GM21447 (cell line): ENCODE measurements at regions not wholly inside any gene's neighbourhood (a gene's known extent, or its start where the extent isn't known, plus 50 kb on each side); places are given as distances from the start of the nearest gene placed in this dataset.
A peak's percentile ranks its signal among the peaks of the same experiment; 100 is the strongest.

Experiments used
- ATAC-seq: cut with Tn5 transposase; IDR thresholded peaks from one replicate; pipeline ENCODE4 v1.9.1; 2021; ENCODE audit not compliant: unreplicated experiment

DNA sequence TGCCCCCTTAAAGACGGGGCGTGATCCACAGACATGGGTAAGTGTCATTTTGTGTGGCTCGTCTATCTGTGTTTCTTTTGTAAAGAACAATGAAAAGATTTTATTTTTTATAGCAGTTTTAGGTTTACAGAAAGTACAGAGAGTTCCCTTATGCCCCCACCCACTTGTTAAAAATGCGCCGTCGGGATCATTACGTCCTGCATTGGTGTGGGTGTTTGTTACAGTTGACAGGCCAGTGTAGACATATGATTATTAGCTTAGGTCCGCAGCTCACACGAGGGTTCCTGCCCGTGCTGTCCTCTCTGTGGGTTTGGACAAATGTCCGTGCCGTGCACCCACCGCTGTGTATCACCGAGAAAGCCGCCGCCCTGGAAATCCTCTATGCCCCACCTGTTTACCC, 50.5 kb downstream of the RGS12 start:
- no peak for ATAC-seq

DNA sequence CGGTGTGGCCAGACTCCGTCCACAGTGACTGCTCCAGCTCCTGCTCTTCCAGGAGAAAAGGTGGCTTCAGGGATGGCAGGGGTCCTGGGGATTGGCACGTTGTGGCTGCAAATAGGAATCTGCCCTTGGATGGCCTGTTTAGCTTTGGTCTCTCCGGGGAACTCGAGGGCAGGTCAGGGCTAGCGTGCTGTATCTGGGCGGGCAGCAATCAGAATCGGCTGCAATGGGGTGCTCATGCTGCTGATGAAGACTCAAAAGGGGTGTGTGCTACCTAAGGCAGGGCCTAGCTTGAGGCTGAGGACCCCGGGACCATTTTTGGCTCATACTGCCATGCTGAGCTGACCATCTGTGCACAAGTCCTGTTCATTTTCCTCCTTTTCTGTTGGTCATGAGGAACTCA, 51.3 kb downstream of the RGS12 start:
- no peak for ATAC-seq

DNA sequence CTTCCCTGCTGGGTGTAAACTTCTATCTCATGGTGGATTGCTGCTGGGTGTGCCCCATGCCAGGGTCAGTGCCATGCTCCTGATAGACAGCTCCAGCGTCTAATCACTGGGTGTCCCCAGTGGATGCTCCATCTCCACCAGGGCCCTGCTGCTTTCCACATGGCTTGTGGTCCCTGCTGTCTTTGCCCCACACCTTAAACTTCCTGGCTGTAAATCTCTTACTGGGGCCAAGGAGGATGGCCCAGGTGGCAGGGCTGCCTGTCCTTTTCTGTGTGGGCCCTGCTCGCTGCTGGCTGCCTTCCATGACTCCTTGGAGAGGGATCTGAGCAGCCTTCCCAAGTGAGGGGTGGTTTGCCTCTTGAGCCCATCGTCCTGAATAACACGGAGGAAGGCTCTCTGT, 51.8 kb downstream of the RGS12 start:
- ATAC-seq, result no peak

DNA sequence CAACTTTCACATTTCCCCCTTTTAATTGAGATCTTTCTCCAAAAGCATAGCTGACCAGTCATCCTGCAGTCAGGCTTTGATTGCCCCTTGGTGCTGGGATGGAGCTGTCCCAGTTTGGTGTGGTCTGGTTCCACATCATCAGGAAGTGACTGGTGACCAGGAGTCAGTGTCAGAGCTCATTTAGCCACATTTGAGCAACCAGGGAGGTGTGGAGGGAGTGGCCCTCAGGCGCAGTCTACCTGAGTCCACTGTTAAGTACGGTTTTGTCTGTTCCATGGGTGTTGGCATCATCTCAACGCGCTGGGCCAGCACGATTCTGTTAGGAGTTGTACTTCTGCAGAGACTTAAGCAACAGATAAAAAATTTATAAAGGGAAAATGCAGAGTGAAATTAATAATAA, 52.6 kb downstream of the RGS12 start:
- ATAC-seq, result no peak

DNA sequence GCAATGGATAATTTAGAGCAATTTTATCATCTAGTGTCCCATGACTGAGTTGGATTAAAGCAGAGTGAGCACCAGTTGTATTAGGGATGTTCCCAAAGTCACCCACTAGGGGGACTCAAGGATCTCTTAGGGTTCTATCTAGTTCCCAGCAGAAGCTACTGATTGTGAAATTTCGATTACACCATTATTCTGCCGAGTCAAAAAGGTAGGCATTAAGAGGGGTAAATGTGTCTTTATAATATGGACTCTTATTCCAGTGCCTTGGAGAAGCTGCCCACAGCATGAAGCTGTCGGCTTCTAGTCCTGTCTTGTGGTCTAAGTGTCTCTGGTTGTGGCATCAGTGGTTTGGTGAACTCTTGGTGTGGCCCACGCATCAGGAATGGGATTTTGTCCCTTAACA, 53.3 kb downstream of the RGS12 start:
- ATAC-seq, result no peak

DNA sequence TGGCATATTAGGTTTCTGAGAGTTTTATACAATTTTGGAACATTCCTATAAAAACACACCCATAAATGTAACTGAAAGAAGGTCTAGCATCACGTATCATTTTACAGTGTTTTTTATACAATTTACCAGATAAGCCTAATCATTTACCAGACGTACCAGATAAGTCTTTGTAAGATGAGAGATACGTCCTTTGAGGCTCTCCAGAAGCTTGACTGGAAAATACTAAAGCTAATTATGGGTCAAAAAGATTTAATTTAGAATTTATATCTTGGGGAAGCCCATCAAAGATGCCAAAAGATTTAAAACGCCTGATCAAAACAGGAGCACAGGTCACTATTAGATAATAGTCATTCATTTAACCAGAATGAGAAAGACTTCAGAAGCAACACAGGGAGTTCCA, 55.0 kb downstream of the RGS12 start:
- no peak for ATAC-seq

DNA sequence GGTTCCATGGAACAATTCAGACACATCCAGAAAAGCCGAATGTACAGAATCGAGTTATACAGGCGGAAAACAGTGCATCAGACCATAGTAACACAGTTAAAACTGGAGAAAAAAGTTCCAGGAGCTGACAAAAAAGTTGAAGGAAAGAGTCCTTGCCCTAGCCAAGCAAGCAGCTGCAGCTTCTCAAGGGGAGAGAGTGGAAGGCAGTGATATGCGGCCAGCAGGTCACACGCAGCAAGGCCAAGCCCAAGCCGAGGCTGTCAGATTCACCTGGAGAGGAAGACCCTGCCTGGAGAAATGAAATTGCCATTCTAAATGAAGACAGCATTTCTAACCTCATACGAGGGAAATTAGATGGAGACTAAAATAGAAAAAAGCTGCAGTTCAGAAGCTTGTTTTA, 55.8 kb downstream of the RGS12 start:
- no peak for ATAC-seq

DNA sequence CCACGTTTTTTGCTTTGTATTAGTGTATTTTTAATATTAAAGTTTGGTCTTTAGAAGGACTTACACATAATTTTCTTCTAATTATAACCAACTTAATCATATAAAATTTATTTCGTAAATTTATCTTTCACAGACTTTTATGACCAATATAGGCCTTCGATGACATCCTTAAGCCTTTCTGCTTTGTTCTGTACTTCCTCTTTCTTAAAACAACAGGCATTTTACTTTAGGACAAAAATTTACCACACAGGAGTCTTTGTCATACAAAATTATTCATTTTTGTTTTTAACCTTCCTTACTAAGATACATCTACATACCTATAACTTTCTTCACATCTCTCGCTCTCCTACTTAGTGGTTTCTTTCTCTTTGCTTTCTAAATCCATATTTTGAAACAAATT, 56.3 kb downstream of the RGS12 start:
- no peak for ATAC-seq

DNA sequence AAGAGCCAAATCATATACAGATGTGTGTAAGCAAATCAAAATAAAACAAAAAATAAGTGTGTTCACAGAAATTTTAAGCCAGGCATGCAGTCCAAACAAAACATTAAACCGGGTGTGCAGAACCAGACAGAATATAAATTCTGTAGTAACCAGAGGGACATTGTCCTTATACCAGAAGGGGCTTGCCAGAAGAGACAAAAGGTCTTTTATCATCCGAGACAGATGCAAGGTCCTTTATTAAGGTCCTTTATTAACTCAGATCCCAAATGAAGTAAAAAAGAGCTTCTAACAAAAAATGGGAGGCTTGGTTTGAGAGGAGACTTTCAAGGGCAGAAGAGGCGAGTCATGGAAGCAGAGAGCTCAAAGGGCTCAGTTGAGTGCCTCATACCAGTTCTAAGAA, 59.2 kb downstream of the RGS12 start:
- no peak for ATAC-seq

DNA sequence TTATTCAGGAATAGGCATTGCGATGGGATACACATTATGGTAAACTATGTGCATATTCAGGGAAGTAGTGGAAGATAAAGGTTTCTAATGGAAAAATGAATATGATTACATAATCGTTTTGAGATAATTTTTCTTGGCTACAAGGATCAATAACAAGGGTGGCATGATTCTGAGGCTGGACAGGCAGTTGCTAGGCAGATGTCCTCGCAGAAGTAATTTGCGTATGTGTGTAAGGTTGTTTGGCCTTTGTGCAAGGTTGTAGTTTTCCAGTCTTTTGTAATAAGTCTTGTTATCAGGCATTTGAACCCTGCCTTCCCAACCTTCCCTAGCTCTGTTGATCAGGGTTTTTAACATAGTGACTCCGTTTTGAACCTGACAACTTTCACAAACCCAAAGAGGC, 59.7 kb downstream of the RGS12 start:
- no peak for ATAC-seq

DNA sequence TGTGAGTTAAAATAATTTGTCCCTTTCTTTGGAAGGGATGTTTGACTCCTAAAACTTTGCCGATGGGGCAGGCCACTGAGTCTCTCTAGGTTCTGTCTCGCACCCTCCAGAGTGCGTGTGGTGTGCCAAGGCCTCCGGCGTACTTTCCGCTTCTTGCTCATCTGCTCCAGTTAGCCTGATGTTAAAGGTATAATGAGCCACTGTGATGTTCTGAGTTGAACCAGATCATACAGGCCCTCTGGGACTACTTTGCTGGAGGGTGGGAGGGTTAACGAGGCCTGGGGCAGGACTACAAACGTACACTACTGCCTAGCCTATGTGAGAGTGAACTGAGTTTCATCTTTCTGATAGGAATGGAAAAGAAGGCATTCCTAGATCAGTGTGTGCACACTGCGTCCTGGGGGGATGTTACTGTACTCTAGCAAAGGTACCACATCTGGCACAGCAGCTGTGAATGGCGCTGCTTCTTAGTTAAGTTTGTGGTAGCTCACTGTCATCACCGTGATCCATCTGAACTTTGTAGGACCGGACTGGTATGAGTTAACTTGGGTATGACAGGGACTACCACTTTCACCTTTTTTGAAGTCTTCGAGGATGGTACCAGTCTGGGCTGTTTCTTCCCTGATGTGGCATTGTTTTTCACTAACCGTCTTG, 60.2 kb downstream of the RGS12 start:
- ATAC-seq, result no peak

DNA sequence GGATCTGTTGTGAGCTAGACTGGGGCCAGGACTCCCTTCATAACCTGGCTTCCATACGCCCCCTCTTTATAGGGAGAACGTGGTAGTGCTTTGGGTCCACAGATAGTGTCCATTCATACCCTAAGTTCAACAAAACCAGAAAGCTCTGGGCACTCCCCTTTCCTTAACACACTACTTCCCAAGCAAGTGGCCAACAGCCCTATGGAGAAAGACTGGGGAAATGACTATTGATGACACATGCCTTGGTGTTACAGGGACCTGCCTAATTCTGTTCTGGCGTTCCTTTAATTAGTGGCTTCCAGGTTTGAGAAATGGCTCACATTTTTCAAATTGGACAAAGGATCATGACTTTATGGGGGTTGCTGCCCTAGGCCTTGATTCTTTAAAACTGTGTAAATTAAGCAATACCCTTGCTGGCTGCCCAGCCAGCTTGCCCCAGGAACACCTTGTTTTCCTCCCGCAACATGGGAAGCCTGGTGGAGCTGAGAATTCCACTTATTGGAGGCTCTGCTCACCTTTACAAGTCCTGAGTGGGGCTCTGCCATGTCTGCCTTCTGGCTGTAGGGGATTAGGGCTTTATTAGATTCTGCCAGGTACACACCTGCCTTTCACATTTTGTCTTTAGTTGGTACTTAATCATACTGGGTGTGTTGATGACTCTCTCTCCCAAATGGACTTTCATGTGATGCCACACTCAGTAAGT, 61.1 kb downstream of the RGS12 start:
- no peak for ATAC-seq

DNA sequence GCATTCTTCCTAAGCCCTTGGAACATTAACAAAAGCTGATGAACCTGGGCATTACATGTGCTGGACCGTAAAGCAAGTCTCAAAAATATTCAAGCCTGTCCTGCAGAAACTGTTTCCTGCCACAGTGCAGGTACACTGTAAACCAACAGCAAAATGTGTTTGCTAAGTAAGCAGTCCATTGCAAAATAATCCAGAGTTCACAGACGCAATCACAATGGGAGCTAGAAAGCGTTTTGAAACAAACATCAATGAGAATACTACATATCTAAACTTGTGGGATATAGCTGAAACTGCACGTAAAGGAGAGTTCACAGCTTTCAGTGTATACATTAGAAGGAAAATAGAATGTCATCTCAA, 61.6 kb downstream of the RGS12 start:
- no peak for ATAC-seq

DNA sequence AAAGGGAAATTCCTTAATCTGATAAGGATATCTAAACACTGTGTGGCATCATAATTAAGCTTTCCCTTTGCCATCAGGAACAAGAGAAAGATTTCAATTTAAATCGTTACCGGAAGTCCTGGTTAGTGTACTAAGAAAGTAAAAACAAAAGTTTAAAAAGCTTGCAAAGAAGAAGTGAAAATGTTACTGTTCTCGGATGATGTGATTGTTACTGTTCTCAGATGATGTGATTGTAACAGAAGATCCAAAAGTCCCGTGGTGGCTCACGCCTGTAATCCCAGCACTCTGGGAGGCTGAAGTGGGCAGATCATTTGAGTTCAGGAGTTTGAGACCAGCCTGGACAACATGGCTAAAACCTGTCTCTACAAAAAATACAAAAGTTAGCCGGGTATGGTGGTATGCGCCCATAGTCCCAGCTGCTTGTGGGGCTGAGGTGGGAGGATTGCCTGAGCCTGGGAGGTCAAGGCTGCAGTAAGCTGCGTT, 62.5 kb downstream of the RGS12 start:
- peak; percentile 92 for ATAC-seq

DNA sequence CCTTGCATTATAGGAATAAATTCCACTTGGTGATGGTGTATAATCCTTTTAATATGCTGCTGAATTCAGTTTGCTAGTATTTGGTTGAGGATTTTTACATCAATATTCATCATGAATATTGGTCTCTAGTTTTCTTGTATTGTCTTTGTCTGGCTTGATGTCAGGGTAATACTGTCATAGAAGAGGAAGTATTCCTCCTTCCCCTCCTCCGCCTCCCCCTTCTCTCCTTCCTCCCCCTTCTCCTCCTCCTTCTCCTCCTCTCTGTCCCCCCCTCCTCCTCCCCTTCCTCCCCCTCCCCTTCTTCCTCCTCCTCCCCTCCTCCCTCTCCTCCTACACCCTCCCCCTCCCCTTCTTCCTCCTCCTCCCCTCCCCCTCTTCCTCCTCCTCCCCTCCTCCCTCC, 65.8 kb downstream of the RGS12 start:
- no peak for ATAC-seq

DNA sequence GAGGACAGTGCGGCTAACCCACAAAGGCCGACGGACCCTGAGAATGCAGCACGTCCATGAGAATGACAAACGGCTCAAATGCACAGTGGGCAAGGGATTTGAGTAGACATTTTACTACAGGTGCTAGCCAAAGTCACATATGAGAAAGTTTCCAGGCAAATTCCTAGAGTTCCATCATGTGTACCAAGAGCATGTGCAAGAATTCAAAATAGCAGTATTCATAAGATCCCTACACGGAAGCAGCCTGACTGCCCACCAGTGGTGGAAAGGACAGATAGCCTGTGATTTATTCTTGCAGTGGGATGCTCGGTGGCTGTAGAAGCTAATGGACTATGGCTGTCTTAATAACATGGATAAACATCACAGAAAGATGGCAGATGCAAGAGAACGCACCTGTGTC, 68.0 kb downstream of the RGS12 start:
- ATAC-seq, result no peak

DNA sequence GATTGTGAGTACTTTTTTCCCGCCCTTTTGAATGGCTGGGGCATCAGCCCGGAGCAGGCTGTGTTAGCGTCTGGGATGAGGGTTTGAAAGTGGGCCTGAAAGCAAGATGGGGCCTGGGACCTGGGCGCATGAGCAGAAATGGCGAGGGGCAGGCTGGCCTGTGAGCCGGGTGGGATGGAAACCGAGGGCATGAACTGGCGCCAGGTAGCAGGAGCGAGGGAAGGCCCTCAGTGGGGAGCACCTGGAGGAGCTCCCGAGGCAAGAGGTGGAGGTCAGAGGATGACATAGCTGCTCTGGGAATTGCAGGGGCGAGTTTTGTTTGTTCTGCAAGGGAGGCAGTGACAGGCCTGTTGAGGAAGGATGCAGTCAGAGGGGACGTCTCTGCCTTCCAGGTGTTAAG, 68.6 kb downstream of the RGS12 start:
- ATAC-seq, result no peak

DNA sequence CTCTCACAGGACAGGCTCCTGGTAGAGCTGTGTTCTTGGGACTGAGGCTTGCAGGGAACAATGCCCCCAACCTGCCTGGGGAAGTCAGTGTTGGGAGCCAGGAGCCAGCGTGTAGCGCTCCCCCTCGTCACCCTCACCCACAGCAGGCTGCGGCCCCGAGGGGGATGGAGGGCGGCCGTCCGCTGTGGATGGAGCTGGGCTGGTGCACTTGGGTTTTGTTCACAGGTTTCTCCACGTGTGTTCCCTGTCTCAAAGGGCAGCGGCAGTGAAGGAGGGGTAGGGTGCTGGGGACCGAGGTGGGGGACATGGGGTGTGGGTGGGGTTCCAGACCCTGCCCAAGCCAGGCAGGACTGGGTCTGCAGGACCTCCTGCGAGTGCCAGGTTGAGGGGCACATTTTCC, 69.1 kb downstream of the RGS12 start:
- no peak for ATAC-seq

DNA sequence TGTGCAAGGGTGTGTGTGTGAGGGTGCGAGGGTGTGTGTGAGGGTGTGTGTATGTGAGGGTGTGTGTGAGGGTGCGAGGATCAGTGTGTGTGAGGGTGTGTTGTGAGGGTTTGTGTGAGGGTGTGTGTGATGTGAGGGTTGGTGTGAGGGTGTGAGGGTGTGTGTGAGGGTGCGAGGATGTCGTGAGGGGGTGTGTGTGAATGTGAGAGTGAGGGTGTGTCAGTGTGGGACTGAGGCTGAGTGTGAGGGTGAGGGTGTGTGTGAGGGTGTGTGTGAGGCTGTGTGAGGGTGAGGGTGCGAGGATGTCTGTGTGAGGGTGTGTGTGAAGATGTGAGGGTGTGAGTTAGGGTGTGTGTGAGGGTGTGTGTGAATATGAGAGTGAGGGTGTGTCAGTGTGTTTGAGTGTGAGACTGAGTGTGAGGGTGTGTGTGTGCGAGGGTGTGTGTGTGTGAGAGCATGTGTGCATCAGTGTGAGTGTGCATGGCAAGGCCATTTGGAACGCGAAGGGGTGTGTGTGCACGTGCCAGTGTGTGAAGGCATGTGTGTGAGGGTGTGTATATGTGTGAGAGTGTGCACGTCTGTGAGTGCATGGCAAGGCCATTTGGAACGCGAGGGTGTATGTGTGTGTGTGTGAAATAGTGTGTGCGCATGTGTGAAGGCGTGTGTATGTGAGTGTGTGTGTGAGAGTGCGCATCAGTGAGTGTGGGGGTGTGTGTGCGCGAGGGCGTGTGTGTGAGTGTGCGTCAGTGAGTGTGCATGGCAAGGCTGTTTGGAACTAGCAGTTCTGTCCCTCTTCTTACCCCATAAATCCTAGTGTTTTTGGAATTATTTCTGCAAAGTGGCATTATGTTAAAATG, 69.8 kb downstream of the RGS12 start:
- no peak for ATAC-seq

DNA sequence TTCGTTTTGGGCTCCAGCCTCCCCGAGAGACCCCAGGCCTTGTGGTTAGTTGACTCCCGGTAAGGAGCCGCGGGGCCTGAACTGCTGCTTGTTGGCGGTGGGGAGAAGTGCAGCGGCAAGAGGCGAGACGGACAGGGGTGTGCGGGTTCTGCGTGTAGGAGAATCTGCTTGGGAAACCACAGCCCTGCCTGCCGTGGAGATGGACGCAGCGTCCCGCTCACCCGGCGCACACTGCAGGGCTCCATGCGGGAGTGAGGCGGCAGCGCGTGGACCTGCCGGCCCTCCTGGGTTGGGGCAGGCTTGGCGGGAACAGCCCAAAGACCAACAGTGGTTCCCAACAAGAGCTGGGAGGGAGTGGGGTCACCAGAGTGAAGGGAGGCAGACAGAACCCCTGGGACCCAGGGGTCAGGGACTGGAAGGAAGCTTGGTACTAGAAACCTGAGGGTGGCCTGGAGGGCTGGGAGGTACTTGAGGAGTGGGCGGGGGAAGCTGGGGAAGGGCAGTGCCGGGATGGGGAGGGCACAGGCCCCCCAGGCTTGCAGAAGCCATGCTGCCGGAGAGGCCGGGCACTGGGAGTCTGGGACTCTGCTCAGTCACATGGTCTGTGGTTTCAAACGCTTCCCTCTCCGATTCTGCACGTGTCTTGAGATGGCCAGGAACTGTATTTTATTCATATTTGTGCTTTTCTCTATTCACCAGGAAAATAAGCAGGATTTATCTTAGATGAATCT, 70.8 kb downstream of the RGS12 start:
- no peak for ATAC-seq

DNA sequence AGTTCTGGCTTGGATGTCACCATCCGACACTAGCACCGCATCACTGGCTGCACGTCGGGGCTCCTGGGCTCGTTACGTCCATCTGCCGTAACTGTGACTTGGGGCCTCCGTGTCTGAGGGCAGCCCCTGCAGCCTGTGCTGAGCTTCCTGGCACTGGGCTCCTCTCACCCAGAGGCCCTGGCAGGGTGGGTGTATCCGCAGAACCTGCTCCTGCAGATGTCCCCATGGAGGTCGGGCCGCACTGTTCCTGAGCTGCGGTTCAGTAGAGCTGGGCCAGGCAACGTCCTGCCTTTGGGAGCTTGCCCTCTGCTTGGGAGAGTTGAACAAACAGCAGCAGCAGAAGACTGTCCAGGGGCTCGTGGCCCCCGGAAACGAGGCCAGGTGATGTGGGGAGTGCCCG, 71.4 kb downstream of the RGS12 start:
- no peak for ATAC-seq
